Adrenal gland (tissue), 5 donors: ENCODE measurements at regions not wholly inside any gene's neighbourhood (a gene's known extent, or its start where the extent isn't known, plus 50 kb on each side); places are given as distances from the start of the nearest gene placed in this dataset.

ENCODE experiments used
- CTCF ChIP-seq, 6 experiments: fragments of 450-650 bp in 4 of 6; fragments of 200-600 bp in 2 of 6; sonication (generic) in 1 of 6; IDR thresholded peaks; 1 replicate in 5 of 6; 2 replicates in 1 of 6; pipeline versions ENCODE4 v1.5.1 to v1.8.0; 2016 to 2021; ENCODE audit warnings: antibody characterized with exemption in 6 of 6, mild to moderate bottlenecking in 2 of 6, moderate library complexity in 1 of 6
- POLR2A ChIP-seq, 2 donors: fragments of 450-650 bp; IDR thresholded peaks; one replicate each; pipeline ENCODE4 v1.6.1; 2017; ENCODE audit warnings: antibody characterized with exemption in 2 of 2, mild to moderate bottlenecking in 2 of 2, moderate library complexity in 1 of 2
- donor health status: DM: no; HTN: no; CAD: no.

- TF ChIP-seq POLR2A (IDR thresholded peaks at IDR 0.05) (no peak), CTCF (IDR thresholded peaks at IDR 0.05) (no peak)
Observed at GRCh38 chr13:111559612-111560403, 239.4 kb downstream of the TEX29 start.
